ENCODE measurements at regions not wholly inside any gene's neighbourhood (a gene's known extent, or its start where the extent isn't known, plus 50 kb on each side); places are given as distances from the start of the nearest gene placed in this dataset.

- H3K4me3 ChIP-seq (ENCODE audit: low read depth in 1 of 2, low read length in 2 of 2) = no peak overlapping the region
- no peaks in the 10 kb centered on the region for H3K27me3 ChIP-seq (ENCODE audit: control insufficient read depth in 1 of 2, insufficient read depth in 2 of 2, low read length in 2 of 2)
- no peaks in the 10 kb centered on the region for H3K36me3 ChIP-seq (ENCODE audit: insufficient read depth, low read length)
- no peaks in the 10 kb centered on the region for H3K9me3 ChIP-seq (ENCODE audit: low read length)
- H3K9ac ChIP-seq (ENCODE audit: low read length) = no peak overlapping the region
- H3K4me1 ChIP-seq (ENCODE audit: insufficient read depth, low read length) = peaks cover 20% of the 10 kb centered on the region
- no peak overlapping the region for H3K27ac ChIP-seq (ENCODE audit: low read depth, low read length)
Observed at GRCh38 chr16:85494315-85494714, 118.8 kb upstream of the GSE1 start.

DNA sequence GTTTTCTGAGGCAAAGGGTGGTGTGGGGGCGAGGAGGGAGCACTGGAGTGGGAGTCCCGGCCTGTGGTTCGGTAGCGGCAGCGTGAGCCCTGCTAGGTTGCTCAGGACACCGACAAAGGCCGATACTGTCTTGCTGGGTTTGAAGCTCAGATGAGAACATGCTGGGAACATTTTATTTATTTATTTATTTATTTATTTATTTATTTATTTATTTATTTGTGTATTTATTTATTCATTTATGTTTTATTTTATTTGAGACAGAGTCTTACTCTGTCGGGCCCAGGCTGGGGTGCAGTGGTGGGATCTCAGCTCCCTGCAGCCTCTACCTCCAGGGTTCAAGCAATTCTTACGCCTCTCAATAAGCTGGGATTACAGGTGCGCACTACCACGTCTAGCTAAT, 117.9 kb upstream of the GSE1 start:
- Histone ChIP-seq H3K9ac (ENCODE audit: low read length) (no peak overlapping the region), H3K27me3 (ENCODE audit: control insufficient read depth in 1 of 2, insufficient read depth in 2 of 2, low read length in 2 of 2) (no peaks in the 10 kb centered on the region), H3K4me3 (ENCODE audit: low read depth in 1 of 2, low read length in 2 of 2) (no peak overlapping the region), H3K9me3 (ENCODE audit: low read length) (no peaks in the 10 kb centered on the region), H3K36me3 (ENCODE audit: insufficient read depth, low read length) (peaks cover 5% of the 10 kb centered on the region), H3K27ac (ENCODE audit: low read depth, low read length) (no peak overlapping the region), H3K4me1 (ENCODE audit: insufficient read depth, low read length) (peaks cover 20% of the 10 kb centered on the region)

DNA sequence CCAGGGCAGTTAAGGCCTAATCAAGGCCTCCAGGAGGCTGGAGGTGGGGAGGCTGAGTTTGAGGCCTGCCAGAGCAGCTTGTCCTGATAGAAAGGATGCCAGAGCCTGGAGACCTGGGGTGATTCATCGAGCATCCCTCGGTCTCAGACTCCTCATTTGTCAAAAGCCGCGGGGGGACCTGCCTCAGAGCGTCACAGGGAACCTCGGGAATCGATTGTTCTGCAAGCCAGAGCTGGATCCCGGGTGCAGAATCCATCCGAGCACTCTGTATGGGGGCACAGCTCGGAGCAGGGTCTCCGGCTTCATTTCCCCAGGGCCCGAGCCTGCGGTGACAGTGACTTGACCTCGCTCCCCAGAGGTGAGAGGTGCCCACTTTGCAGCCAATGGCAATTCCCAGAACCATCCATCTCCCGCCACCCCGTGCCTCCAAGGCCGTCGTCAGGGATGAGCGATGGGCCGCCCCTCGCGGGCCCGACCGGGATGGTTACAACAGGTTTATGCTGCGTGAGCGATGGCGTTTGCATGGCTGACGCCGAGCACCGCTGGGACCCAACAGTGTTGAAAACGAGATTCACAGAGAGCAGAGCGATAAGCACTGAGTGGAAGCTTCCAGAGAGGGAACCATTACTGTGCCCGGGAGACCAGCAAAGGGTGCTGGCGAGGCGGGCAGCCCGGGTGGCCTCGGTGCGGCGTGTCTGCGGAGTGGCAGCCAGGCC, 117.1 kb upstream of the GSE1 start:
- no peaks in the 10 kb centered on the region for H3K9me3 ChIP-seq (ENCODE audit: low read length)
- H3K4me1 ChIP-seq (ENCODE audit: insufficient read depth, low read length) = peaks cover 20% of the 10 kb centered on the region
- H3K9ac ChIP-seq (ENCODE audit: low read length) = no peak overlapping the region
- no peaks in the 10 kb centered on the region for H3K27me3 ChIP-seq (ENCODE audit: control insufficient read depth in 1 of 2, insufficient read depth in 2 of 2, low read length in 2 of 2)
- no peak overlapping the region for H3K27ac ChIP-seq (ENCODE audit: low read depth, low read length)
- peaks cover 5% of the 10 kb centered on the region for H3K36me3 ChIP-seq (ENCODE audit: insufficient read depth, low read length)
- no peak overlapping the region for H3K4me3 ChIP-seq (ENCODE audit: low read depth in 1 of 2, low read length in 2 of 2)

DNA sequence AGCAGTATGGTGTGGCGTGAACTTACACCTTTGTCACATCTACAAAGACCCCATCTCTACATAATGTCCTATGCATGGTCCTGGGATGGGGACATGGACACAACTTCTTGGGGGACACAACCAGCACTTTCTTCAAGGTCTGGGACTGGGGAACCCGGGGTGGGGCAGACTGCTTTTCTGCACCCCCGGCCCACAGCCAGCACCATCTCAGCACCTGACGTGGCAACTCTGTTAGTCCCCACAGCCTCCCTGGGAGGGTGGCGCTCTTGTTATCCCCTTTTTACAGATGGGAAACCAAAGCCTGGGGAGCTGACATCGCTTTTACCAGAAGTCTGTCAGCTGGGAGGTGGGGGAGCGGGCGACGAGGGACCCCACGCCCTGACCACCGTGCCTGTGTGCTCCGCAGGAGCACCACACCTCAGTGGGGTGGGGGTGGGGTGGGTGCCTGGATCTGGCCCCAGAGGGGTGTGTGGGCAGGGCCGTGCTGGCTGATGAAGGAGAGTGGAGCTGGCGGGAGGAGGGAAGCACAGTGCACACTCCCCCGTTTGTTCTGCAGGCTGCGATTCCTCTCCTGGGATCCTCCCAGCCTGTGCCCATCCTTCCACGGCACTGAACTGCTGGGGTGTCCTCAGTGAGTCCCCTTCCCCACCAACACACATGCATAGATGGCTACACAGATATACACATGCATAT, 115.4 kb upstream of the GSE1 start:
- H3K9ac ChIP-seq (ENCODE audit: low read length) = no peak overlapping the region
- no peaks in the 10 kb centered on the region for H3K9me3 ChIP-seq (ENCODE audit: low read length)
- no peaks in the 10 kb centered on the region for H3K27me3 ChIP-seq (ENCODE audit: control insufficient read depth in 1 of 2, insufficient read depth in 2 of 2, low read length in 2 of 2)
- no peak overlapping the region for H3K4me3 ChIP-seq (ENCODE audit: low read depth in 1 of 2, low read length in 2 of 2)
- no peak overlapping the region for H3K27ac ChIP-seq (ENCODE audit: low read depth, low read length)
- peaks cover 4% of the 10 kb centered on the region for H3K4me1 ChIP-seq (ENCODE audit: insufficient read depth, low read length)
- H3K36me3 ChIP-seq (ENCODE audit: insufficient read depth, low read length) = peaks cover 5% of the 10 kb centered on the region

DNA sequence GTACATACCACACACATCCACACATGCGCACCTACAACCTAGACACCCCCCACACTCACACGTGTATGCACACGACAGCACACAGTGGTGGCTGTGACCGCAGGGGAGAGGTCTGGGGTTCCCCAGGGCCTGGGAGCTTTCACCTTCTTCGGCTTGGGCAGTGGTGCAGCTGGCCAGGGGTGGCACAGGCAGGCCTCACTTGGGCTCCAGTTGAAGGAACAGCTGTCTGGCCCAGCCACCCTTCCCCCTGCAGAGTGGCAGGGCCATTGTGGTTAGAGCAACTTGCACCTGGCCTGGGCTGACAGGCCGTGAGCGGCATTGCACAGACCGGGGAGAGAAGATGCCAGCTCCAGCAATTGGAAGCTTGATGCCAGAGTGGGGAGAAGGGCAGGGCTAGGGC, 114.5 kb upstream of the GSE1 start:
- Histone ChIP-seq H3K4me3 (ENCODE audit: low read depth in 1 of 2, low read length in 2 of 2) (no peak overlapping the region), H3K27me3 (ENCODE audit: control insufficient read depth in 1 of 2, insufficient read depth in 2 of 2, low read length in 2 of 2) (no peaks in the 10 kb centered on the region), H3K36me3 (ENCODE audit: insufficient read depth, low read length) (peaks cover 5% of the 10 kb centered on the region), H3K27ac (ENCODE audit: low read depth, low read length) (no peak overlapping the region), H3K4me1 (ENCODE audit: insufficient read depth, low read length) (no peaks in the 10 kb centered on the region), H3K9ac (ENCODE audit: low read length) (no peak overlapping the region), H3K9me3 (ENCODE audit: low read length) (no peaks in the 10 kb centered on the region)

DNA sequence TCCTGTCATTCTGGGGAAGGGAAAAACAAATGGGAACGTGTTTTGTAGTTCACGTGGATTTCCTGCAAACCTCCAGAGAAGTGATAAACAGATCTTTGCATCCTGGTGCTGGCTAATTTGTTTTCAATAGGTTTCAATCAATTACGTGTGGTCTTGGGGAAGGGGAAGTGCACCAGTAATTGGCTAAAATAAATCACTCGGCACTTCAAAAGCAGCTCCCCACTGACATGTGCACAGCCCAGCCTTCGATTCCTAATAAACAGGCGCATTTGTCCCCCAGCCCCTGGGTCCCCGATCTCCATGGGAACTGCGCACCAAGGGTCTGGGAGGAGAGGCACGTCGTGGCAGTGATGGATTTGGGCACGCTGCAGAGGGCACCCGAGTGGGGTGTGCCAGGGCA, 112.9 kb upstream of the GSE1 start:
- Histone ChIP-seq H3K4me1 (ENCODE audit: insufficient read depth, low read length) (no peaks in the 10 kb centered on the region), H3K36me3 (ENCODE audit: insufficient read depth, low read length) (peaks cover 5% of the 10 kb centered on the region), H3K9me3 (ENCODE audit: low read length) (no peaks in the 10 kb centered on the region), H3K27ac (ENCODE audit: low read depth, low read length) (no peak overlapping the region), H3K27me3 (ENCODE audit: control insufficient read depth in 1 of 2, insufficient read depth in 2 of 2, low read length in 2 of 2) (no peaks in the 10 kb centered on the region), H3K4me3 (ENCODE audit: low read depth in 1 of 2, low read length in 2 of 2) (no peak overlapping the region), H3K9ac (ENCODE audit: low read length) (no peak overlapping the region)

GRCh38 chr16:85501900-85502299, 111.2 kb upstream of the GSE1 start:
- Histone ChIP-seq H3K4me1 (ENCODE audit: insufficient read depth, low read length) (no peaks in the 10 kb centered on the region), H3K27me3 (ENCODE audit: control insufficient read depth in 1 of 2, insufficient read depth in 2 of 2, low read length in 2 of 2) (no peaks in the 10 kb centered on the region), H3K9me3 (ENCODE audit: low read length) (no peaks in the 10 kb centered on the region), H3K27ac (ENCODE audit: low read depth, low read length) (no peak overlapping the region), H3K9ac (ENCODE audit: low read length) (no peak overlapping the region), H3K36me3 (ENCODE audit: insufficient read depth, low read length) (peaks cover 5% of the 10 kb centered on the region), H3K4me3 (ENCODE audit: low read depth in 1 of 2, low read length in 2 of 2) (no peak overlapping the region)

- no peak overlapping the region for H3K9ac ChIP-seq (ENCODE audit: low read length)
- peaks cover 5% of the 10 kb centered on the region for H3K36me3 ChIP-seq (ENCODE audit: insufficient read depth, low read length)
- H3K27ac ChIP-seq (ENCODE audit: low read depth, low read length) = no peak overlapping the region
- H3K27me3 ChIP-seq (ENCODE audit: control insufficient read depth in 1 of 2, insufficient read depth in 2 of 2, low read length in 2 of 2) = no peaks in the 10 kb centered on the region
- H3K9me3 ChIP-seq (ENCODE audit: low read length) = no peaks in the 10 kb centered on the region
- H3K4me3 ChIP-seq (ENCODE audit: low read depth in 1 of 2, low read length in 2 of 2) = no peak overlapping the region
- no peaks in the 10 kb centered on the region for H3K4me1 ChIP-seq (ENCODE audit: insufficient read depth, low read length)
Observed at GRCh38 chr16:85502357-85502756, 110.8 kb upstream of the GSE1 start.

GRCh38 chr16:85503679-85504231, 109.4 kb upstream of the GSE1 start:
- Histone ChIP-seq H3K27me3 (ENCODE audit: control insufficient read depth in 1 of 2, insufficient read depth in 2 of 2, low read length in 2 of 2) (no peaks in the 10 kb centered on the region), H3K36me3 (ENCODE audit: insufficient read depth, low read length) (peaks cover 5% of the 10 kb centered on the region), H3K9me3 (ENCODE audit: low read length) (no peaks in the 10 kb centered on the region), H3K4me1 (ENCODE audit: insufficient read depth, low read length) (no peaks in the 10 kb centered on the region), H3K4me3 (ENCODE audit: low read depth in 1 of 2, low read length in 2 of 2) (no peak overlapping the region), H3K27ac (ENCODE audit: low read depth, low read length) (no peak overlapping the region), H3K9ac (ENCODE audit: low read length) (no peak overlapping the region)

DNA sequence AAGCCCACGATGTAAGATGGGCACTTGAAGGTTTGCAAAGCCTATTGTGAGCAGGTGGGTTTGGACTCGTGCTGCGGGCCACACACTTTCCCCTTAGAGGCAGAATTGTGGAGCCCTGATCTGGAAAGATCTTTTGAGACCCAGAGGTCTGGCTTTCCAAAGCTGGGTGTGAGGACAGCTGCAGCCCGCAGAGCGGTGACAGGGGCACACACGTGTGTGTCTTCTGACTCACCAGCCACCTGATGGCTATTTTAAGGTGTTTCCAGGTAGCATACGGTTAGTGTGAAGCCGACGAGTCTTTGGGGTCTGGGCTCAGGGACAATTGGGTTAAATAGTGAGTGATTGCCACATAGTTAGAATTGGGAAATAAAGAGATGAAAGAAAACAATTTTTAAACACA, 108.9 kb upstream of the GSE1 start:
- Histone ChIP-seq H3K9me3 (ENCODE audit: low read length) (no peaks in the 10 kb centered on the region), H3K36me3 (ENCODE audit: insufficient read depth, low read length) (peaks cover 5% of the 10 kb centered on the region), H3K4me3 (ENCODE audit: low read depth in 1 of 2, low read length in 2 of 2) (no peak overlapping the region), H3K27ac (ENCODE audit: low read depth, low read length) (no peak overlapping the region), H3K9ac (ENCODE audit: low read length) (no peak overlapping the region), H3K4me1 (ENCODE audit: insufficient read depth, low read length) (no peaks in the 10 kb centered on the region), H3K27me3 (ENCODE audit: control insufficient read depth in 1 of 2, insufficient read depth in 2 of 2, low read length in 2 of 2) (no peaks in the 10 kb centered on the region)

- H3K9me3 ChIP-seq (ENCODE audit: low read length) = no peaks in the 10 kb centered on the region
- no peak overlapping the region for H3K9ac ChIP-seq (ENCODE audit: low read length)
- no peaks in the 10 kb centered on the region for H3K4me1 ChIP-seq (ENCODE audit: insufficient read depth, low read length)
- H3K4me3 ChIP-seq (ENCODE audit: low read depth in 1 of 2, low read length in 2 of 2) = no peak overlapping the region
- H3K27me3 ChIP-seq (ENCODE audit: control insufficient read depth in 1 of 2, insufficient read depth in 2 of 2, low read length in 2 of 2) = no peaks in the 10 kb centered on the region
- H3K36me3 ChIP-seq (ENCODE audit: insufficient read depth, low read length) = no peaks in the 10 kb centered on the region
- no peak overlapping the region for H3K27ac ChIP-seq (ENCODE audit: low read depth, low read length)
Observed at GRCh38 chr16:85505794-85506634, 107.1 kb upstream of the GSE1 start.
